K562 (cell line): ENCODE measurements at regions not wholly inside any gene's neighbourhood (a gene's known extent, or its start where the extent isn't known, plus 50 kb on each side); places are given as distances from the start of the nearest gene placed in this dataset.

Source experiments
- MYNN ChIP-seq, 2 experiments: sonication (generic); formaldehyde crosslinking in 1 of 2; IDR thresholded peaks; 2 replicates each; pipeline versions ENCODE4 v1.5.0 to v1.6.1; 2016 to 2020; ENCODE audit warnings: antibody characterized with exemption in 1 of 2, missing genetic modification reagents in 1 of 2
- POLR2A ChIP-seq: fragments of 450-650 bp; conservative IDR thresholded peaks from 2 replicates; pipeline ENCODE4 v1.6.1; 2016
- PURB ChIP-seq: sonication (generic); formaldehyde crosslinking; IDR thresholded peaks from 2 replicates; pipeline ENCODE4 v1.9.0; 2021; ENCODE audit warnings: low read depth, mild to moderate bottlenecking, missing genetic modification reagents
- RAD51 ChIP-seq: fragments of 450-650 bp; IDR thresholded peaks from 2 replicates; pipeline ENCODE4 v1.7.1; 2016; ENCODE audit warnings: low read depth, mild to moderate bottlenecking, borderline replicate concordance
- SAP30 ChIP-seq: fragments of 200-600 bp; sonication (generic); IDR thresholded peaks from 2 replicates; pipeline ENCODE4 v1.6.1; 2012; ENCODE audit warnings: borderline replicate concordance, low read depth, mild to moderate bottlenecking, moderate library complexity, low read length, control low read depth, inconsistent platforms; ENCODE audit not compliant: insufficient read depth, poor library complexity, severe bottlenecking
- TF ChIP-seq, protein P1 (sequence below), 3 experiments: IDR thresholded peaks in 2 of 3; conservative IDR thresholded peaks in 1 of 3; 2 replicates each; pipeline ENCODE4 v1.5.1; 2011 to 2012; ENCODE audit warnings: low read length in 3 of 3, mild to moderate bottlenecking in 3 of 3, control low read depth in 2 of 3, improper control_type of control experiment in 1 of 3, inconsistent platforms in 1 of 3, low read depth in 1 of 3, mixed read lengths in 1 of 3, moderate library complexity in 1 of 3; ENCODE audit not compliant: insufficient read depth in 2 of 3

DNA sequence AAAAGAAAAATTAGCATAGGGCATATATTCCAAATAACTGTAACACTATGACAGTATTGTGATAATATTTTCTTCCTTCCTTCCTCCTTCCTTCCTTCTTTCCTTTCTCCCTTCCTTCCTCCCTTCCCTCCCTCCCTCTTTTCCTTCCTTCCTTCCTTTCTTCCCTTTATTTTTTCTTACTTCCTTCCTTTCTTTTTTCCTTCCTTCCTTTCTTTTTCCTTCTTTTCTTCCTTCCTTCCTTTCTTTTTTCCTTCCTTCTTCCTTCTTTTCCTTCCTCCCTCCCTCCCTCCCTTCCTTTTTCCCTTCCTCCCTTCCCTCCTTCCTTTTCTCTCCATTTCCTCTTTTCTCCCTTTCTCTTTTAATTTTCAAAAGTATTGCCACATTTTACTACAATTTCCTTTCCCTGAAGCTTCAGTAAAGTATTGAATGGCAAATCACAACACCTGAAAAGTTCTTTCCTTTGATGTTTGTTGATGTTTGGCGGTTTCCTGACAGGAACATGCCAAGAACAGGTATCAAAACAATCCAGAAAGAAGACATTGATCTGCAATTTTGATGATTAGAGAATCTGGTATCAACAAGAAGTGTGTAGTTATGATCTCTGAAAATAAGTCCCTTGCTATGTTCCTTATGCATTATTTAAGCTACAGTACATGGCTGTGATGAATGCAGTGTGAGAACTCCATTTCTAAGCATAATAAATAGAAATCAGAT is 253.1 kb upstream of the EDIL3 start:
- TF ChIP-seq RAD51, result no peak
- TF ChIP-seq SAP30, result no peak
- TF ChIP-seq MYNN (IDR thresholded peaks at IDR 0.05), result no peak
- TF ChIP-seq MYNN (CRISPR knock-in tag; IDR thresholded peaks at IDR 0.05), result no peak
- no peak for TF ChIP-seq PURB (CRISPR knock-in tag)
- TF ChIP-seq POLR2A, result no peak
- TF ChIP-seq, protein P1, sequence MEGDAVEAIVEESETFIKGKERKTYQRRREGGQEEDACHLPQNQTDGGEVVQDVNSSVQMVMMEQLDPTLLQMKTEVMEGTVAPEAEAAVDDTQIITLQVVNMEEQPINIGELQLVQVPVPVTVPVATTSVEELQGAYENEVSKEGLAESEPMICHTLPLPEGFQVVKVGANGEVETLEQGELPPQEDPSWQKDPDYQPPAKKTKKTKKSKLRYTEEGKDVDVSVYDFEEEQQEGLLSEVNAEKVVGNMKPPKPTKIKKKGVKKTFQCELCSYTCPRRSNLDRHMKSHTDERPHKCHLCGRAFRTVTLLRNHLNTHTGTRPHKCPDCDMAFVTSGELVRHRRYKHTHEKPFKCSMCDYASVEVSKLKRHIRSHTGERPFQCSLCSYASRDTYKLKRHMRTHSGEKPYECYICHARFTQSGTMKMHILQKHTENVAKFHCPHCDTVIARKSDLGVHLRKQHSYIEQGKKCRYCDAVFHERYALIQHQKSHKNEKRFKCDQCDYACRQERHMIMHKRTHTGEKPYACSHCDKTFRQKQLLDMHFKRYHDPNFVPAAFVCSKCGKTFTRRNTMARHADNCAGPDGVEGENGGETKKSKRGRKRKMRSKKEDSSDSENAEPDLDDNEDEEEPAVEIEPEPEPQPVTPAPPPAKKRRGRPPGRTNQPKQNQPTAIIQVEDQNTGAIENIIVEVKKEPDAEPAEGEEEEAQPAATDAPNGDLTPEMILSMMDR (IDR thresholded peaks at IDR 0.05 in 2 of 3, conservative IDR thresholded peaks at IDR 0.05 in 1 of 3; ENCODE audit: insufficient read depth in 2 of 3, low read depth in 1 of 3, low read length in 3 of 3), result no peak
